SU-DHL-6 (cell line): ENCODE measurements at regions not wholly inside any gene's neighbourhood (a gene's known extent, or its start where the extent isn't known, plus 50 kb on each side); places are given as distances from the start of the nearest gene placed in this dataset.

ENCODE experiments used
- CTCF ChIP-seq: fragments of 200-600 bp; sonication (generic); IDR thresholded peaks from one replicate; pipeline ENCODE4 v1.5.1; 2017; ENCODE audit warnings: antibody characterized with exemption, mild to moderate bottlenecking, low read length, moderate library complexity; ENCODE audit not compliant: insufficient read depth, poor library complexity, severe bottlenecking
- EZH2phosphoT487 ChIP-seq: fragments of 200-600 bp; sonication (generic), shearing (Covaris generic); conservative IDR thresholded peaks from 2 replicates; pipeline ENCODE4 v1.6.1; 2018; ENCODE audit warnings: mild to moderate bottlenecking, antibody characterized with exemption, low read length, moderate library complexity, mixed read lengths

- TF ChIP-seq CTCF (no peak), EZH2phosphoT487 (no peak)
Observed at GRCh38 chr7:106347229-106347833, 62.5 kb upstream of the NAMPT start.
